Skeletal muscle satellite cell (primary cell): ENCODE measurements at regions not wholly inside any gene's neighbourhood (a gene's known extent, or its start where the extent isn't known, plus 50 kb on each side); places are given as distances from the start of the nearest gene placed in this dataset.

Experiments used
- H3K27me3 ChIP-seq: 2 replicates; pipeline ENCODE4 v1.7.0; 2013; ENCODE audit warnings: low read length; ENCODE audit not compliant: control insufficient read depth, insufficient read depth
- H3K36me3 ChIP-seq: 2 replicates; pipeline ENCODE4 v1.7.0; 2013; ENCODE audit warnings: mild to moderate bottlenecking, control low read depth, low read length; ENCODE audit not compliant: insufficient read depth
- H3K4me1 ChIP-seq: 2 replicates; pipeline ENCODE4 v1.7.0; 2013; ENCODE audit warnings: low read length; ENCODE audit not compliant: control insufficient read depth, insufficient read depth
- H3K4me2 ChIP-seq: 2 replicates; pipeline ENCODE4 v1.7.0; 2013; ENCODE audit warnings: mild to moderate bottlenecking, low read length
- H3K4me3 ChIP-seq: 2 replicates; pipeline ENCODE4 v1.7.0; 2013; ENCODE audit warnings: low read length
- H3K9ac ChIP-seq: 2 replicates; pipeline ENCODE4 v1.7.0; 2013; ENCODE audit warnings: mild to moderate bottlenecking, low read depth, low read length, moderate library complexity
- H3K9me3 ChIP-seq: replicated peaks from 2 replicates; pipeline ENCODE4 v1.7.0; 2013; ENCODE audit warnings: mild to moderate bottlenecking, control low read depth, low read length

- no peak overlapping the region for H3K9ac ChIP-seq
These were observed 234.6 kb upstream of the TAS2R1 start for GRCh38 chr5:9864791-9865190.

GRCh38 chr5:9863486-9863885 lies 233.3 kb upstream of the TAS2R1 start:
- Histone ChIP-seq H3K36me3 (no peaks in the 10 kb centered on the region), H3K4me1 (no peaks in the 10 kb centered on the region), H3K9me3 (peaks cover 12% of the 10 kb centered on the region), H3K4me3 (no peak overlapping the region), H3K4me2 (no peak overlapping the region), H3K27me3 (peaks cover 28% of the 10 kb centered on the region), H3K9ac (no peak overlapping the region)

More at GRCh38 chr5:9864791-9865190, 234.6 kb upstream of the TAS2R1 start:
- H3K27me3 ChIP-seq: peaks cover 21% of the 10 kb centered on the region
- peaks cover 12% of the 10 kb centered on the region for H3K9me3 ChIP-seq
- no peaks in the 10 kb centered on the region for H3K36me3 ChIP-seq
- H3K4me3 ChIP-seq: no peak overlapping the region
- no peak overlapping the region for H3K4me2 ChIP-seq
- peaks cover 6% of the 10 kb centered on the region for H3K4me1 ChIP-seq

- Histone ChIP-seq H3K4me2 (no peak overlapping the region), H3K4me3 (no peak overlapping the region), H3K9me3 (peaks cover 12% of the 10 kb centered on the region), H3K27me3 (peaks cover 28% of the 10 kb centered on the region), H3K4me1 (no peaks in the 10 kb centered on the region), H3K9ac (no peak overlapping the region), H3K36me3 (no peaks in the 10 kb centered on the region)
These were observed 231.6 kb upstream of the TAS2R1 start for GRCh38 chr5:9861666-9862256.

DNA sequence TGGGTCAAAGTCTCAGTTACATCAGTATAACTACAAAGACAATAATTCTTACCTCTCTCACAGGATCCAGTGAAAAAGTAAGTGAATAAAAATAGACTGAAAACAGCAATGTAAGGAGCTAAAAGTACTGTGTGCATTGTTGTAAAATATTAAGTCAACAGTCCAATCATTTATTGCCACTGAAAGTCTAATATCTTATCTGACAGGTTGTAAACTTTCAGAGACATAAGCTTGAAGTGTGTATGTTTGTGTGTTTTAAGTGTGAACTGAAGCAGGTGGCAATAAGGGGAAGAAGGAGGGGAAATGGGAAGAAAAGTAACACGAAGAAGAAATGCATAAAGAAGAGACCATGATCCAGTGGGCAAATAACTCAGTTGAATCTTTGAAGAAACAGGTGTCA lies 229.7 kb upstream of the TAS2R1 start:
- H3K36me3 ChIP-seq: no peaks in the 10 kb centered on the region
- H3K9ac ChIP-seq: no peak overlapping the region
- H3K4me1 ChIP-seq: no peaks in the 10 kb centered on the region

DNA sequence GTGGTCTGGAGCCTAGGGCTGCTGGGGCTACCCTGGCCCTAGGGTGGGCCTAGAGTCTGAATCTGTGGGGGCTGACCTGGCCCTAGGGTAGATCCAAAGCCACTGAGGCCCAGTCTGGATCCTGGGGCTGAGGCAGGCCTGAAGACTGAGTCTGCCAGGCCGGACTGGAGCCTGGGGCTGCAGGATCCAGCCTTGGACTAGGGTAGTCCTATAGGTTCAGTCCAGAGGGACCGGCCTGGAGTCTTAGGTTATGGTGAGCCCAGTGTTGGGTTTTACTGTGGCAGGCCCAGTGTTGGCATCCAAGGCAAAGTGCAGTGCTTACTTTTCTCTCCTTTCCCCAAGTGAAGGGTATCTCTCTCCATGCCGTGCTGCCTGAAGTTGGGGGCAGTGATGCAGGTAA lies 227.9 kb upstream of the TAS2R1 start:
- Histone ChIP-seq H3K4me3 (no peak overlapping the region), H3K27me3 (peaks cover 28% of the 10 kb centered on the region), H3K4me1 (no peaks in the 10 kb centered on the region), H3K4me2 (no peak overlapping the region), H3K36me3 (no peaks in the 10 kb centered on the region), H3K9me3 (no peaks in the 10 kb centered on the region), H3K9ac (no peak overlapping the region)

More for the DNA sequence above, 229.7 kb upstream of the TAS2R1 start:
- Histone ChIP-seq H3K4me2 (no peak overlapping the region), H3K27me3 (peaks cover 28% of the 10 kb centered on the region), H3K4me3 (no peak overlapping the region), H3K9me3 (peaks cover 3% of the 10 kb centered on the region)

DNA sequence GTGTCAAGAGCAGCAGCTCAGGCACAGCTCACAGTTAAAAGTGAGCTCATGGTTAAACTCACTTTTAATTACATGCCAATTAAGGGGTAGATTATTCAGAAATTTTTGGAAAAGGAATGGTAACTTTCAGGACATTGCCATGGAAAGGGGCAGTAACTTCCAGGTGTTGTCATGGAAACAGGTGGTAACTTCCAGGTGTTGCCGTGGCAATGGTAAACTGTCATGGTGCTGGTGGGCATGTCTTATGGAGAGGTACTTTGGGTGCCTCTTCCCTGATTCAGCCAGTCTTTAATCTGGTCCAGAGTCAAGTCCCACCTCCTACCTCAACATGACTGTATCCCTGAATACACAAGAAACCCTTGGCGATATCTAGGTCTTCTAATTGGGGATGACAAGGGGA lies 223.2 kb upstream of the TAS2R1 start:
- Histone ChIP-seq H3K4me3 (no peak overlapping the region), H3K4me2 (no peak overlapping the region), H3K9me3 (no peaks in the 10 kb centered on the region), H3K27me3 (no peaks in the 10 kb centered on the region), H3K36me3 (no peaks in the 10 kb centered on the region), H3K9ac (no peak overlapping the region), H3K4me1 (peaks cover 4% of the 10 kb centered on the region)

DNA sequence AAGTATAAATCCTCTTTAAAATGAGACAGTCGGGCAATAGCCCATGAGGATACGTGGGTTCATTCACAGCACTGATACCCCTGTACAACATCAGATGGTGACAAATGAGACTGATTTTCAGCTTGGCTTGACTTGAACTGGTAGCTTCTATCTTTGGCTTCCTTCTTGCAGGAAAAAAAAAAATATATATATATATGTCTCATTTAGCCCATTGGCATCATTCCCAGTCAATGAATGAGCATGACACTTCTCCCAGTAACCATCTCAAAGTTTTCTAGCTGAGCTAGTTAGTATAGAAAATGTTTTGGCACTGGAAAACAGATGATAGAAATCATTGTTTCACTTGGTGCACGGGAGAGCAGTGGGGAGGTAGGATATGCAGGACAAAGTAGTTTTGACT lies 222.5 kb upstream of the TAS2R1 start:
- Histone ChIP-seq H3K36me3 (no peaks in the 10 kb centered on the region), H3K4me1 (peaks cover 4% of the 10 kb centered on the region), H3K9ac (no peak overlapping the region), H3K4me2 (no peak overlapping the region), H3K27me3 (no peaks in the 10 kb centered on the region), H3K4me3 (no peak overlapping the region), H3K9me3 (no peaks in the 10 kb centered on the region)

DNA sequence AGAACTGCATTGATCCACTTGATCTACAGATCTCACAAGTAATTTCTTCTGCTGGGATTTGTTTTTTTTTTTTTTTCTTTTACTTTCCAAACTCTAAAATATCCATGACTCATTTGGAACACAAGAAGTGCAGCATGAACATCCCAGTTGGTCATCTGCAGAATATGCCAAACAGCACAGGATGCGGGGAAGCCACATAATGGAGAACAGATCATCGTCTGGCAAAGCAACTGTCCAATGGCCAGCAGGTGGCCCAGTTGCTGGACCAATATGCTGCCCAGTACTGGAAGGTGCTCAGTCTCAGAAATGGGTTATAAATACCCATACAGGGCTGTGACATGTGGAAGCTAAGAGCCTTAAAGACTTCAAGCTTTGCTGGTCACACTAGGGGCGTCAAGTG lies 221.3 kb upstream of the TAS2R1 start:
- Histone ChIP-seq H3K9ac (no peak overlapping the region), H3K4me3 (no peak overlapping the region), H3K27me3 (no peaks in the 10 kb centered on the region), H3K9me3 (no peaks in the 10 kb centered on the region), H3K4me1 (peaks cover 4% of the 10 kb centered on the region), H3K36me3 (no peaks in the 10 kb centered on the region), H3K4me2 (no peak overlapping the region)

- Histone ChIP-seq H3K4me2 (no peak overlapping the region), H3K9me3 (no peaks in the 10 kb centered on the region), H3K9ac (no peak overlapping the region), H3K4me1 (peaks cover 4% of the 10 kb centered on the region), H3K27me3 (no peaks in the 10 kb centered on the region), H3K4me3 (no peak overlapping the region), H3K36me3 (no peaks in the 10 kb centered on the region)
These were observed 220.3 kb upstream of the TAS2R1 start for GRCh38 chr5:9850456-9850855.

DNA sequence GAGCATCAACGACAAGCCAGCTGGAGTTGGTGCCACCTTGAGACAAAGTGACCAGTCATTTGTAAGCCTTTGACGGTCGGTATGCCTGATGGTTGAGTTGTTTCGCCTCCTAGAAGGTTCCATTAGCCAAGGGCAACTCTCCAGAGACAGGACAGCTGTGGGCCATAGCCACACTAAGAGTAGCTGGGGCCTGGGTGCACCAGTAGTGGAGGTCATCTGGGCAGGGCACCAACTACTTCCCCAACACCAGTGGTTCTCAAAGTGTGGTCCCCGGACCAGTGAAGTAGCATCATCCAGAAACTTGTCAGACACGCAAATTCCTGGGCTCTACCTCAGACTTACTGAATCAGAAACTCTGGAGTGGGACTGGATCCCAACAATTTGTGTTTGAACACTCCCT lies 217.5 kb upstream of the TAS2R1 start:
- no peak overlapping the region for H3K4me3 ChIP-seq
- no peaks in the 10 kb centered on the region for H3K36me3 ChIP-seq
- no peaks in the 10 kb centered on the region for H3K27me3 ChIP-seq
- no peak overlapping the region for H3K9ac ChIP-seq
- H3K4me1 ChIP-seq: peaks cover 4% of the 10 kb centered on the region
- H3K4me2 ChIP-seq: no peak overlapping the region
- no peaks in the 10 kb centered on the region for H3K9me3 ChIP-seq

DNA sequence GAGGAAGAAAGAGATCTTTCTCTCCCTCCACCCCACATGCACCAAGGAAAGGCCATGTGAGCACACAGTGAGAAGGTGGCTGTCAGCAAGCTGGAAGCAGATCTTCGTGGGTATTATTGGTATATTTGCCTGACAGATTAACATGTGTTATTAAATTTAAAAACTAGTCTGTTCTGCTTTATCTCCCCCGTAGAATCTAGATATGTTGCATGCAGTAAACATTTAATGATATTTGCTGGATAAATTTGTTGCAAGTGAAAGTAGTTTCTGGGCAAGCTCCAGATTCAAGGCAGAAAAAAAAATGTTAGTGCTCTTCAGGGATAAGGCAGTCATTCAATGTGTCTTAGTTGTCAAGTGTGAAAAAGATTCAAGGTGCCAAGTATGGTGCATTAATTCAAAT lies 215.0 kb upstream of the TAS2R1 start:
- H3K4me3 ChIP-seq: no peak overlapping the region
- H3K9ac ChIP-seq: no peak overlapping the region
- H3K9me3 ChIP-seq: no peaks in the 10 kb centered on the region
- no peak overlapping the region for H3K4me2 ChIP-seq
- H3K27me3 ChIP-seq: no peaks in the 10 kb centered on the region
- no peaks in the 10 kb centered on the region for H3K36me3 ChIP-seq
- H3K4me1 ChIP-seq: no peaks in the 10 kb centered on the region

- Histone ChIP-seq H3K4me3 (no peak overlapping the region), H3K4me2 (no peak overlapping the region), H3K9ac (no peak overlapping the region), H3K9me3 (no peaks in the 10 kb centered on the region), H3K36me3 (no peaks in the 10 kb centered on the region), H3K27me3 (peaks cover 9% of the 10 kb centered on the region), H3K4me1 (no peaks in the 10 kb centered on the region)
These were observed 211.5 kb upstream of the TAS2R1 start for GRCh38 chr5:9841516-9842170.
